ENCODE measurements at regions not wholly inside any gene's neighbourhood (a gene's known extent, or its start where the extent isn't known, plus 50 kb on each side); places are given as distances from the start of the nearest gene placed in this dataset.

DNA sequence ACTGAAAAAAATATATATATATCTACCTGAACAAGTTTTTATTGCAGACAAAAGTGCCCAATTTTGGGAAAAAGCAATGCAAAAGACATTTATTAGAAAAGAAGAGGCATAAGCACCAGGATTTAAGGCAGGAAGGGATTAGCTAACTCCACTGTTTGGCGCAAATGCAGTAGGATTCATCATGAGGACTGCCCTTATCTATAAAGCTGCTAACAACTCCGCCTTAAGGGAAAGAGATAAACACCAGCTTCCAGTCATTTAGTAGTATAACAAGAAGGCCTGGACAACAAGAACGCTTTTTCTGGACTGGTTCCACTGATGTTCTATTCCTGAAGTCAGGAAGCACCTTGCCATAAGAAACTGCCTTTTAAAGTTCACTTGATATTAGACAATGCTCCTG is 52.9 kb upstream of the FSHR start:
- DNase-seq = no peak
- intact Hi-C loops (cut with DNase I) = no loop called here
- WGBS, 2 donors = 81 to 82% methylated on average over 3 of the region's 3 CpGs
- H3K4me1 ChIP-seq = no peaks in the 10 kb centered on the region
- H3K27me3 ChIP-seq = no peaks in the 10 kb centered on the region
- no peaks in the 10 kb centered on the region for H3K36me3 ChIP-seq
- no peak overlapping the region for H3K4me3 ChIP-seq
- H3K9me3 ChIP-seq = no peaks in the 10 kb centered on the region
- no peak overlapping the region for H3K27ac ChIP-seq
- TF ChIP-seq, protein P1, sequence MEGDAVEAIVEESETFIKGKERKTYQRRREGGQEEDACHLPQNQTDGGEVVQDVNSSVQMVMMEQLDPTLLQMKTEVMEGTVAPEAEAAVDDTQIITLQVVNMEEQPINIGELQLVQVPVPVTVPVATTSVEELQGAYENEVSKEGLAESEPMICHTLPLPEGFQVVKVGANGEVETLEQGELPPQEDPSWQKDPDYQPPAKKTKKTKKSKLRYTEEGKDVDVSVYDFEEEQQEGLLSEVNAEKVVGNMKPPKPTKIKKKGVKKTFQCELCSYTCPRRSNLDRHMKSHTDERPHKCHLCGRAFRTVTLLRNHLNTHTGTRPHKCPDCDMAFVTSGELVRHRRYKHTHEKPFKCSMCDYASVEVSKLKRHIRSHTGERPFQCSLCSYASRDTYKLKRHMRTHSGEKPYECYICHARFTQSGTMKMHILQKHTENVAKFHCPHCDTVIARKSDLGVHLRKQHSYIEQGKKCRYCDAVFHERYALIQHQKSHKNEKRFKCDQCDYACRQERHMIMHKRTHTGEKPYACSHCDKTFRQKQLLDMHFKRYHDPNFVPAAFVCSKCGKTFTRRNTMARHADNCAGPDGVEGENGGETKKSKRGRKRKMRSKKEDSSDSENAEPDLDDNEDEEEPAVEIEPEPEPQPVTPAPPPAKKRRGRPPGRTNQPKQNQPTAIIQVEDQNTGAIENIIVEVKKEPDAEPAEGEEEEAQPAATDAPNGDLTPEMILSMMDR (IDR thresholded peaks at IDR 0.05) = no peak
- TF ChIP-seq POLR2A (IDR thresholded peaks at IDR 0.05) = no peak
- no peak for TF ChIP-seq EP300 (IDR thresholded peaks at IDR 0.05)
- no peak for TF ChIP-seq POLR2AphosphoS5 (IDR thresholded peaks at IDR 0.05)

Small RNAs in the stretch of these regions (small RNA-seq; reads per million reads assigned to genes)
- gene RNU6-439P = 0 reads per million in 3 donors
